SK-N-SH (cell line): ENCODE measurements at regions not wholly inside any gene's neighbourhood (a gene's known extent, or its start where the extent isn't known, plus 50 kb on each side); places are given as distances from the start of the nearest gene placed in this dataset.

Experiments used
- CTCF ChIA-PET: fragments of 300-600, 350-600 bp; formaldehyde crosslinking; extraction: SDS; loops from one replicate; lab custom pipeline; 2021; lab: Yijun Ruan, JAX
- POLR2A ChIA-PET: fragments of 350-600 bp; sonication (Branson Sonifier 250); formaldehyde crosslinking; extraction: SDS; loops from one replicate; lab custom pipeline; 2020; ENCODE audit warnings: antibody characterized with exemption, inconsistent platforms; lab: Yijun Ruan, JAX
- DNase-seq: peaks from one replicate; pipeline ENCODE4 v3.0.0; 2012
- H2AFZ ChIP-seq: fragments of 200-600 bp; sonication (generic); 2 replicates; pipeline ENCODE4 v1.8.1; 2016; ENCODE audit warnings: antibody characterized with exemption, mild to moderate bottlenecking, low read depth
- H3F3A ChIP-seq: fragments of 200-600 bp; sonication (generic); replicated peaks from 2 replicates; pipeline ENCODE3; 2016; ENCODE audit warnings: antibody characterized with exemption, mild to moderate bottlenecking; ENCODE audit not compliant: insufficient read depth
- H3K27ac ChIP-seq, 2 experiments: fragments of 200-500 bp in 1 of 2; fragments of 200-600 bp in 1 of 2; sonication (Bioruptor generic) in 1 of 2; sonication (generic), shearing (Covaris generic) in 1 of 2; 2 replicates each; pipeline versions ENCODE4 v1.5.1 to v1.6.1; 2014 to 2016; ENCODE audit warnings: low read depth in 2 of 2, inconsistent platforms in 1 of 2, low read length in 1 of 2, mild to moderate bottlenecking in 1 of 2, mixed read lengths in 1 of 2
- H3K27me3 ChIP-seq: fragments of 200-600 bp; sonication (generic), shearing (Covaris generic); 2 replicates; pipeline ENCODE4 v1.6.1; 2016; ENCODE audit warnings: mixed run types; ENCODE audit not compliant: insufficient read depth
- H3K36me3 ChIP-seq, 2 experiments: fragments of 200-500 bp in 1 of 2; fragments of 200-600 bp in 1 of 2; sonication (Bioruptor generic) in 1 of 2; sonication (generic) in 1 of 2; replicated peaks in 1 of 2; 2 replicates each; pipeline versions ENCODE3 to v1.5.1; 2014 to 2016; ENCODE audit warnings: low read length in 1 of 2, mild to moderate bottlenecking in 1 of 2; ENCODE audit not compliant: insufficient read depth in 2 of 2, control insufficient read depth in 1 of 2
- H3K4me1 ChIP-seq, 2 experiments: fragments of 200-500 bp in 1 of 2; fragments of 200-600 bp in 1 of 2; sonication (Bioruptor generic) in 1 of 2; sonication (generic), shearing (Covaris generic) in 1 of 2; 2 replicates each; pipeline versions ENCODE4 v1.5.1 to v1.6.1; 2014 to 2016; ENCODE audit warnings: low read depth in 1 of 2, low read length in 1 of 2, mixed run types in 1 of 2; ENCODE audit not compliant: insufficient read depth in 2 of 2, control insufficient read depth in 1 of 2
- H3K4me2 ChIP-seq: fragments of 200-600 bp; sonication (generic), shearing (Covaris generic); 2 replicates; pipeline ENCODE4 v1.6.1; 2017; ENCODE audit warnings: mixed run types
- H3K4me3 ChIP-seq, 2 experiments: fragments of 200-500 bp in 1 of 2; fragments of 200-600 bp in 1 of 2; sonication (Bioruptor generic) in 1 of 2; sonication (generic), shearing (Covaris generic) in 1 of 2; 2 replicates each; pipeline versions ENCODE4 v1.5.1 to v1.8.1; 2014 to 2016; ENCODE audit warnings: low read depth in 2 of 2, inconsistent platforms in 1 of 2, low read length in 1 of 2, mild to moderate bottlenecking in 1 of 2, mixed read lengths in 1 of 2, moderate library complexity in 1 of 2
- H3K79me2 ChIP-seq: fragments of 200-600 bp; sonication (generic); 2 replicates; pipeline ENCODE4 v1.8.1; 2017; ENCODE audit warnings: mild to moderate bottlenecking; ENCODE audit not compliant: insufficient read depth
- H3K9ac ChIP-seq: fragments of 200-600 bp; sonication (generic); 2 replicates; pipeline ENCODE4 v1.6.1; 2017; ENCODE audit warnings: mixed run types
- H3K9me2 ChIP-seq: fragments of 200-600 bp; sonication (generic); 2 replicates; pipeline ENCODE4 v1.6.1; 2017; ENCODE audit warnings: mixed run types
- H3K9me3 ChIP-seq: fragments of 200-600 bp; sonication (generic); 2 replicates; pipeline ENCODE4 v1.6.1; 2017; ENCODE audit warnings: mixed run types, mild to moderate bottlenecking, moderate library complexity
- H4K20me1 ChIP-seq: fragments of 200-600 bp; sonication (generic); 2 replicates; pipeline ENCODE4 v1.6.1; 2017; ENCODE audit warnings: mild to moderate bottlenecking, mixed run types; ENCODE audit not compliant: insufficient read depth
- FOSL2 ChIP-seq: IDR thresholded peaks from 2 replicates; pipeline ENCODE4 v1.4.0; 2012; ENCODE audit warnings: low read depth, mild to moderate bottlenecking, moderate library complexity, borderline replicate concordance
- FOXJ3 ChIP-seq: sonication (generic); formaldehyde crosslinking; IDR thresholded peaks from 2 replicates; pipeline ENCODE4 v1.5.1; 2020; ENCODE audit warnings: mild to moderate bottlenecking, missing genetic modification reagents
- GABPA ChIP-seq: IDR thresholded peaks from 2 replicates; pipeline ENCODE4 v1.4.0; 2012; ENCODE audit warnings: low read depth, mild to moderate bottlenecking
- JUND ChIP-seq: IDR thresholded peaks from 2 replicates; pipeline ENCODE4 v1.4.0; 2012
- RCOR1 ChIP-seq: fragments of 150-350 bp; IDR thresholded peaks from 2 replicates; pipeline ENCODE4 v1.6.1; 2017; ENCODE audit warnings: antibody characterized with exemption, low read length
- YY1 ChIP-seq: IDR thresholded peaks from 2 replicates; pipeline ENCODE4 v1.4.0; 2012; ENCODE audit warnings: low read depth, mild to moderate bottlenecking
- WGBS: methylation state at CpG from one replicate; pipeline ENCODE4 v1.1.6; 2017; ENCODE audit warnings: low lambda C conversion rate; 5-methylcytosine and 5-hydroxymethylcytosine counted together
- TF ChIP-seq, protein P1 (sequence below): IDR thresholded peaks from 2 replicates; pipeline ENCODE4 v1.6.1; 2012; ENCODE audit warnings: mild to moderate bottlenecking, low read depth, low read length, moderate library complexity

GRCh38 chr9:22911632-22912031 lies 465.0 kb downstream of the DMRTA1 start:
- no peak overlapping the region for H3K4me2 ChIP-seq
- H3K36me3 ChIP-seq, result no peaks in the 10 kb centered on the region
- no peak for DNase-seq
- no peak overlapping the region for H3K27ac ChIP-seq
- ChIA-PET CTCF (no interaction called here), POLR2A (no interaction called here)
- H3K79me2 ChIP-seq, result no peaks in the 10 kb centered on the region
- H3F3A ChIP-seq, result no peaks in the 10 kb centered on the region
- no peak overlapping the region for H3K9ac ChIP-seq
- no peaks in the 10 kb centered on the region; the same call in 1 of the 2 replicates for H3K9me3 ChIP-seq
- H3K4me1 ChIP-seq, result no peaks in the 10 kb centered on the region
- WGBS, result 4% methylated on average over 1 of the region's 1 CpG
- no peak overlapping the region for H3K4me3 ChIP-seq
- H3K9me2 ChIP-seq, result no peaks in the 10 kb centered on the region
- no peak for TF ChIP-seq YY1
- no peak for TF ChIP-seq JUND
- H2AFZ ChIP-seq, result no peak overlapping the region
- H3K27me3 ChIP-seq, result no peaks in the 10 kb centered on the region
- H4K20me1 ChIP-seq, result no peaks in the 10 kb centered on the region

DNA sequence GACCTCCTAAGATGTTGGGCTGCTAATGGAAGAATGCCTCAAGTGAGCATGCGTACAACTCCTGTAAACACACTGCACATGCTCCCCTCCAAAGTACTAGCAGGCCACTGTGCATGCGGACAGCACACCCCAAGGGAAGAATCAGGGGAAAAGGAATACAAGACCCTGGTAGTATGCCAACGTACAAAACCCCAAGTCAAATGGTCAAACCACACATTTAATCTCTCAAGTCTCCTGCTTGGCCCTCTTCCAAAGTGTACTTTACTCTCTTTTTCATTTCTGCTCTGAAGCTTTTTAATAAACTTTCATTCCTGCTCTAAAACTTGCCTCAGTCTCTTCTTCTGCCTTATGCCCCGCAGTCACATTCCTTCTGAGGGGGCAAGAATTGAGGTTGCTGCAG lies 466.4 kb downstream of the DMRTA1 start:
- no peaks in the 10 kb centered on the region for H3K36me3 ChIP-seq
- H3K9ac ChIP-seq, result no peak overlapping the region
- H3K79me2 ChIP-seq, result no peaks in the 10 kb centered on the region
- DNase-seq, result no peak
- no peaks in the 10 kb centered on the region for H3K4me1 ChIP-seq
- H2AFZ ChIP-seq, result no peak overlapping the region
- H3K4me3 ChIP-seq, result no peak overlapping the region
- CTCF ChIA-PET, result interaction anchor here (0.9 kb wide), 1 partner anchor 9 kb away, joined by 3 read pairs; no protein-coding TSS in a partner anchor
- no peaks in the 10 kb centered on the region; the same call in 1 of the 2 replicates for H3K9me3 ChIP-seq
- no peak for TF ChIP-seq FOSL2
- TF ChIP-seq, protein P1, sequence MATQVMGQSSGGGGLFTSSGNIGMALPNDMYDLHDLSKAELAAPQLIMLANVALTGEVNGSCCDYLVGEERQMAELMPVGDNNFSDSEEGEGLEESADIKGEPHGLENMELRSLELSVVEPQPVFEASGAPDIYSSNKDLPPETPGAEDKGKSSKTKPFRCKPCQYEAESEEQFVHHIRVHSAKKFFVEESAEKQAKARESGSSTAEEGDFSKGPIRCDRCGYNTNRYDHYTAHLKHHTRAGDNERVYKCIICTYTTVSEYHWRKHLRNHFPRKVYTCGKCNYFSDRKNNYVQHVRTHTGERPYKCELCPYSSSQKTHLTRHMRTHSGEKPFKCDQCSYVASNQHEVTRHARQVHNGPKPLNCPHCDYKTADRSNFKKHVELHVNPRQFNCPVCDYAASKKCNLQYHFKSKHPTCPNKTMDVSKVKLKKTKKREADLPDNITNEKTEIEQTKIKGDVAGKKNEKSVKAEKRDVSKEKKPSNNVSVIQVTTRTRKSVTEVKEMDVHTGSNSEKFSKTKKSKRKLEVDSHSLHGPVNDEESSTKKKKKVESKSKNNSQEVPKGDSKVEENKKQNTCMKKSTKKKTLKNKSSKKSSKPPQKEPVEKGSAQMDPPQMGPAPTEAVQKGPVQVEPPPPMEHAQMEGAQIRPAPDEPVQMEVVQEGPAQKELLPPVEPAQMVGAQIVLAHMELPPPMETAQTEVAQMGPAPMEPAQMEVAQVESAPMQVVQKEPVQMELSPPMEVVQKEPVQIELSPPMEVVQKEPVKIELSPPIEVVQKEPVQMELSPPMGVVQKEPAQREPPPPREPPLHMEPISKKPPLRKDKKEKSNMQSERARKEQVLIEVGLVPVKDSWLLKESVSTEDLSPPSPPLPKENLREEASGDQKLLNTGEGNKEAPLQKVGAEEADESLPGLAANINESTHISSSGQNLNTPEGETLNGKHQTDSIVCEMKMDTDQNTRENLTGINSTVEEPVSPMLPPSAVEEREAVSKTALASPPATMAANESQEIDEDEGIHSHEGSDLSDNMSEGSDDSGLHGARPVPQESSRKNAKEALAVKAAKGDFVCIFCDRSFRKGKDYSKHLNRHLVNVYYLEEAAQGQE, result no peak
- TF ChIP-seq, all 33 proteins: peak for 0
- Histone ChIP-seq H3K4me2 (no peak overlapping the region), H4K20me1 (no peaks in the 10 kb centered on the region), H3K27ac (no peak overlapping the region), H3K27me3 (no peaks in the 10 kb centered on the region), H3K9me2 (no peaks in the 10 kb centered on the region), H3F3A (no peaks in the 10 kb centered on the region)
- WGBS, result 6% methylated on average over 3 of the region's 4 CpGs
- POLR2A ChIA-PET, result no interaction called here

GRCh38 chr9:22913518-22913917 lies 466.9 kb downstream of the DMRTA1 start:
- no peak overlapping the region for H2AFZ ChIP-seq
- no peaks in the 10 kb centered on the region for H3K79me2 ChIP-seq
- no peak overlapping the region for H3K4me2 ChIP-seq
- H3K9ac ChIP-seq, result no peak overlapping the region
- no peaks in the 10 kb centered on the region for H3K27me3 ChIP-seq
- POLR2A ChIA-PET, result no interaction called here
- no peak overlapping the region for H3K27ac ChIP-seq
- no peaks in the 10 kb centered on the region for H3K36me3 ChIP-seq
- H4K20me1 ChIP-seq, result no peaks in the 10 kb centered on the region
- no peak for DNase-seq
- H3K9me2 ChIP-seq, result no peaks in the 10 kb centered on the region
- H3F3A ChIP-seq, result no peaks in the 10 kb centered on the region
- no peaks in the 10 kb centered on the region; the same call in 1 of the 2 replicates for H3K9me3 ChIP-seq
- no peaks in the 10 kb centered on the region for H3K4me1 ChIP-seq
- no peak overlapping the region for H3K4me3 ChIP-seq
- TF ChIP-seq RCOR1 (no peak), GABPA (no peak), FOXJ3 (CRISPR knock-in tag) (no peak)
- CTCF ChIA-PET, result interaction anchor here (0.9 kb wide), 1 partner anchor 9 kb away, joined by 3 read pairs; no protein-coding TSS in a partner anchor
- 6% methylated on average over 4 of the region's 4 CpGs for WGBS
